ENCODE measurements at regions not wholly inside any gene's neighbourhood (a gene's known extent, or its start where the extent isn't known, plus 50 kb on each side); places are given as distances from the start of the nearest gene placed in this dataset.

DNA sequence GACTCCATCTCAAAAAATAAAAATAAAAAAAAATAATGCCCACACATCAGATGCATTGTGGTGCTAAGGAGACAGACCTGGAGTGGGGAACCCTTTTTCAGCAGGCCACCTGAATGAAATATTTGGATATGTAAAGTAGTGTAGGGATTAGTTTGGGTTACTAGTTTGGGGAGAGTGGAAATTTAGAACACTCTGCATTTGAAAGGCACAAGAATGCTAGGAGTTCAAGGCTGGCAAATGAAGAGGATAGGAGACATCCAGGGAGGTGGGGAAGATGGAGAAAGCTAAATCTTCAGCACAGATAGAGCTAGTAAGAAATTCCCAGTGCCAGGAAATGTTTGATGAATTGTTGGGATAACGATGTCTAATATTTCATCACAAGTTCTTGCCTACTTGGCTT is 298.3 kb upstream of the ERCC4 start:
- ATAC-seq, result no peak
- Histone ChIP-seq H2AFZ (ENCODE audit: low read length) (no peak overlapping the region), H3K4me1 (ENCODE audit: insufficient read depth, low read length) (no peaks in the 10 kb centered on the region), H3K27ac (ENCODE audit: low read length) (no peak overlapping the region), H3K9me2 (replicated peaks; ENCODE audit: low read length) (no peaks in the 10 kb centered on the region), H3K4me3 (ENCODE audit: low read length) (no peak overlapping the region), H3K9ac (ENCODE audit: low read length) (no peak overlapping the region), H4K20me1 (ENCODE audit: low read length) (no peaks in the 10 kb centered on the region), H3K79me2 (ENCODE audit: low read length) (no peaks in the 10 kb centered on the region), H3K4me2 (ENCODE audit: low read length) (no peak overlapping the region), H3K36me3 (ENCODE audit: low read depth, low read length) (no peaks in the 10 kb centered on the region), H3K9me3 (ENCODE audit: low read length) (no peaks in the 10 kb centered on the region), H3F3A (ENCODE audit: low read length, unreplicated experiment) (no peaks in the 10 kb centered on the region), H3K27me3 (ENCODE audit: low read length) (no peaks in the 10 kb centered on the region)
- no TSS peak for BruUV-seq (replicated peaks)
- no peak for DNase-seq
- POLR2A ChIA-PET (ENCODE audit: unreplicated experiment), result no interaction called here
- CTCF ChIA-PET, result no interaction called here
- intact Hi-C loops (cut with micrococcal nuclease), result no loop called here
- TF ChIP-seq EZH2 (IDR thresholded peaks at IDR 0.05; ENCODE audit: low read length, unreplicated experiment) (no peak), EZH2phosphoT487 (IDR thresholded peaks at IDR 0.05; ENCODE audit: borderline replicate concordance, low read length) (no peak)
- TF ChIP-seq, protein P1, sequence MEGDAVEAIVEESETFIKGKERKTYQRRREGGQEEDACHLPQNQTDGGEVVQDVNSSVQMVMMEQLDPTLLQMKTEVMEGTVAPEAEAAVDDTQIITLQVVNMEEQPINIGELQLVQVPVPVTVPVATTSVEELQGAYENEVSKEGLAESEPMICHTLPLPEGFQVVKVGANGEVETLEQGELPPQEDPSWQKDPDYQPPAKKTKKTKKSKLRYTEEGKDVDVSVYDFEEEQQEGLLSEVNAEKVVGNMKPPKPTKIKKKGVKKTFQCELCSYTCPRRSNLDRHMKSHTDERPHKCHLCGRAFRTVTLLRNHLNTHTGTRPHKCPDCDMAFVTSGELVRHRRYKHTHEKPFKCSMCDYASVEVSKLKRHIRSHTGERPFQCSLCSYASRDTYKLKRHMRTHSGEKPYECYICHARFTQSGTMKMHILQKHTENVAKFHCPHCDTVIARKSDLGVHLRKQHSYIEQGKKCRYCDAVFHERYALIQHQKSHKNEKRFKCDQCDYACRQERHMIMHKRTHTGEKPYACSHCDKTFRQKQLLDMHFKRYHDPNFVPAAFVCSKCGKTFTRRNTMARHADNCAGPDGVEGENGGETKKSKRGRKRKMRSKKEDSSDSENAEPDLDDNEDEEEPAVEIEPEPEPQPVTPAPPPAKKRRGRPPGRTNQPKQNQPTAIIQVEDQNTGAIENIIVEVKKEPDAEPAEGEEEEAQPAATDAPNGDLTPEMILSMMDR (conservative IDR thresholded peaks at IDR 0.05; ENCODE audit: low read depth, low read length), result no peak

- no TSS peak for BruUV-seq (replicated peaks)
- CTCF ChIA-PET, result no interaction called here
Observed at GRCh38 chr16:13628156-13628555, 291.8 kb upstream of the ERCC4 start.

DNA sequence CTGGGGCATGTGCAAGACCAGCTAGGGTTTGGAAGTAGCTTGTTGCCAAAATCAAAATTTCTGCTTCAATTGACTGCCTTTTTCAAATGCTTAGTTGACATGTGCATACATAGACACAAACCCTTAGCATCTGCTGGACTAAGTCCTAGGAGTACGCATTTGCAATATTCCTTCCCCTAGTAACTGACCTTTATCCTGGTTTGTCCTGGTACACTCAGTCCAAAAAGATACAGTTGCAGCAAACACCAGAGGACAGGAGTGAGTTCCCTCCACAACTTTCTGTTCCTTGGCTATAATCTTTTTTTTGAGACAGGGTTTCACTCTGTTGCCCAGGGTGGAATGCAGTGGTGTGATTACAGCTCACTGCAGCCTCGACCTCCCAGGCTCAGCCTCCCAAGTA is 290.2 kb upstream of the ERCC4 start:
- no TSS peak for BruUV-seq (replicated peaks)
- H3K9me3 ChIP-seq (ENCODE audit: low read length), result no peaks in the 10 kb centered on the region
- ATAC-seq (no peak), DNase-seq (no peak)
- no peak overlapping the region for H3K9ac ChIP-seq (ENCODE audit: low read length)
- ChIA-PET CTCF (no interaction called here), POLR2A (ENCODE audit: unreplicated experiment) (no interaction called here)
- H3K27me3 ChIP-seq (ENCODE audit: low read length), result no peaks in the 10 kb centered on the region
- H3K4me2 ChIP-seq (ENCODE audit: low read length), result no peak overlapping the region
- H3K4me3 ChIP-seq (ENCODE audit: low read length), result no peak overlapping the region
- H3K27ac ChIP-seq (ENCODE audit: low read length), result no peak overlapping the region
- H3K4me1 ChIP-seq (ENCODE audit: insufficient read depth, low read length), result no peaks in the 10 kb centered on the region
- H3K36me3 ChIP-seq (ENCODE audit: low read depth, low read length), result no peaks in the 10 kb centered on the region
- intact Hi-C loops (cut with micrococcal nuclease), result no loop called here
- H2AFZ ChIP-seq (ENCODE audit: low read length), result no peak overlapping the region
- H3K79me2 ChIP-seq (ENCODE audit: low read length), result no peaks in the 10 kb centered on the region
- H3F3A ChIP-seq (ENCODE audit: low read length, unreplicated experiment), result no peaks in the 10 kb centered on the region
- TF ChIP-seq EZH2 (IDR thresholded peaks at IDR 0.05; ENCODE audit: low read length, unreplicated experiment) (no peak), EZH2phosphoT487 (IDR thresholded peaks at IDR 0.05; ENCODE audit: borderline replicate concordance, low read length) (no peak)
- TF ChIP-seq, protein P1 (conservative IDR thresholded peaks at IDR 0.05; ENCODE audit: low read depth, low read length), result no peak
- H3K9me2 ChIP-seq (replicated peaks; ENCODE audit: low read length), result no peaks in the 10 kb centered on the region
- no peaks in the 10 kb centered on the region for H4K20me1 ChIP-seq (ENCODE audit: low read length)

More at GRCh38 chr16:13628156-13628555, 291.8 kb upstream of the ERCC4 start:
- Histone ChIP-seq H3K9ac (ENCODE audit: low read length) (no peak overlapping the region), H3K9me2 (replicated peaks; ENCODE audit: low read length) (no peaks in the 10 kb centered on the region), H3K36me3 (ENCODE audit: low read depth, low read length) (no peaks in the 10 kb centered on the region), H3K27me3 (ENCODE audit: low read length) (no peaks in the 10 kb centered on the region), H3K4me1 (ENCODE audit: insufficient read depth, low read length) (no peaks in the 10 kb centered on the region), H3K27ac (ENCODE audit: low read length) (no peak overlapping the region), H4K20me1 (ENCODE audit: low read length) (no peaks in the 10 kb centered on the region), H2AFZ (ENCODE audit: low read length) (no peak overlapping the region), H3K4me2 (ENCODE audit: low read length) (no peak overlapping the region), H3K79me2 (ENCODE audit: low read length) (no peaks in the 10 kb centered on the region), H3K9me3 (ENCODE audit: low read length) (no peaks in the 10 kb centered on the region), H3K4me3 (ENCODE audit: low read length) (no peak overlapping the region), H3F3A (ENCODE audit: low read length, unreplicated experiment) (no peaks in the 10 kb centered on the region)
- no peak for ATAC-seq
- intact Hi-C loops (cut with micrococcal nuclease), result no loop called here
- DNase-seq, result no peak
- POLR2A ChIA-PET (ENCODE audit: unreplicated experiment), result no interaction called here
- TF ChIP-seq, protein P1 (conservative IDR thresholded peaks at IDR 0.05; ENCODE audit: low read depth, low read length), result no peak
- TF ChIP-seq EZH2phosphoT487 (IDR thresholded peaks at IDR 0.05; ENCODE audit: borderline replicate concordance, low read length) (no peak), EZH2 (IDR thresholded peaks at IDR 0.05; ENCODE audit: low read length, unreplicated experiment) (no peak)

All from PC-3 (cell line).